Breast epithelium (tissue), 4 donors: ENCODE measurements at regions not wholly inside any gene's neighbourhood (a gene's known extent, or its start where the extent isn't known, plus 50 kb on each side); places are given as distances from the start of the nearest gene placed in this dataset.

Experiments
- DNase-seq, 2 donors: peaks; one replicate each; pipeline ENCODE4 v3.0.0-alpha.2; 2019; ENCODE audit warnings: low spot score in 2 of 2
- H3K27ac ChIP-seq, 2 donors: fragments of 200-600 bp; sonication (generic) in 1 of 2; one replicate each; pipeline ENCODE4 v1.5.1; 2016 to 2019; ENCODE audit warnings: mild to moderate bottlenecking in 1 of 2
- H3K27me3 ChIP-seq, 2 donors: fragments of 200-600 bp; sonication (generic) in 1 of 2; one replicate each; pipeline versions ENCODE4 v1.5.1 to v1.6.0; 2017 to 2019; ENCODE audit warnings: control low read depth in 1 of 2, mild to moderate bottlenecking in 1 of 2
- H3K36me3 ChIP-seq: fragments of 200-600 bp; one replicate; pipeline ENCODE4 v1.5.1; 2019
- H3K4me1 ChIP-seq, 2 donors: fragments of 200-600 bp; sonication (generic); one replicate each; pipeline ENCODE4 v1.5.1; 2016 to 2019; ENCODE audit warnings: control low read depth in 1 of 2
- H3K4me3 ChIP-seq, 3 donors: fragments of 200-600 bp; sonication (generic); 1 replicate in 2 of 3; 2 replicates in 1 of 3; pipeline ENCODE4 v1.5.1; 2016 to 2019; ENCODE audit warnings: mild to moderate bottlenecking in 3 of 3, moderate library complexity in 2 of 3
- H3K9me3 ChIP-seq, 2 donors: fragments of 200-600 bp; sonication (generic) in 1 of 2; one replicate each; pipeline ENCODE4 v1.5.1; 2016 to 2019; ENCODE audit warnings: control low read depth in 1 of 2
- CTCF ChIP-seq, 3 donors: fragments of 450-650 bp; IDR thresholded peaks; one replicate each; pipeline ENCODE4 v1.5.1; 2016 to 2017; ENCODE audit warnings: antibody characterized with exemption in 3 of 3, mild to moderate bottlenecking in 3 of 3, moderate library complexity in 3 of 3
- POLR2A ChIP-seq: fragments of 450-650 bp; IDR thresholded peaks from one replicate; pipeline ENCODE4 v1.6.1; 2016; ENCODE audit warnings: antibody characterized with exemption, mild to moderate bottlenecking, moderate library complexity
- POLR2AphosphoS5 ChIP-seq, 3 donors: sonication (generic); formaldehyde crosslinking; IDR thresholded peaks; one replicate each; pipeline ENCODE4 v1.6.1; 2017; ENCODE audit warnings: antibody characterized with exemption in 3 of 3
- intact Hi-C: fragments of 100-400 bp; cut with DNase I; formaldehyde crosslinking; loops from one replicate; pipeline ENCODE4 v1.15.1; 2023; ENCODE audit warnings: low total_unique reads

GRCh38 chrX:113019958-113020357 lies 179.3 kb upstream of the AMOT start:
- Histone ChIP-seq H3K4me1 (no peaks in the 10 kb centered on the region), H3K27ac (no peak overlapping the region), H3K27me3 (peaks cover 0 to 9% of the 10 kb centered on the region in 2 donors), H3K4me3 (no peak overlapping the region), H3K9me3 (no peaks in the 10 kb centered on the region), H3K36me3 (no peaks in the 10 kb centered on the region)
- no peak for TF ChIP-seq CTCF (IDR thresholded peaks at IDR 0.05)
- TF ChIP-seq POLR2AphosphoS5 (IDR thresholded peaks at IDR 0.05), result no peak
- TF ChIP-seq POLR2A, result no peak
- intact Hi-C loops, result no loop called here
- DNase-seq, result no peak

GRCh38 chrX:113009837-113010236 lies 169.2 kb upstream of the AMOT start:
- Histone ChIP-seq H3K27ac (no peak overlapping the region), H3K27me3 (peaks cover 0 to 37% of the 10 kb centered on the region in 2 donors), H3K4me3 (no peak overlapping the region), H3K4me1 (no peaks in the 10 kb centered on the region), H3K36me3 (no peaks in the 10 kb centered on the region), H3K9me3 (no peaks in the 10 kb centered on the region)
- intact Hi-C loops, result no loop called here
- TF ChIP-seq CTCF (IDR thresholded peaks at IDR 0.05), result no peak
- TF ChIP-seq POLR2A, result no peak
- TF ChIP-seq POLR2AphosphoS5 (IDR thresholded peaks at IDR 0.05), result no peak
- no peak for DNase-seq

- TF ChIP-seq POLR2AphosphoS5 (IDR thresholded peaks at IDR 0.05) (no peak), POLR2A (no peak), CTCF (IDR thresholded peaks at IDR 0.05) (no peak)
- H3K36me3 ChIP-seq, result no peaks in the 10 kb centered on the region
- intact Hi-C loops, result no loop called here
- peaks cover 0 to 41% of the 10 kb centered on the region in 2 donors for H3K27me3 ChIP-seq
- H3K27ac ChIP-seq, result no peak overlapping the region
- no peak overlapping the region for H3K4me3 ChIP-seq
- no peak for DNase-seq
- no peaks in the 10 kb centered on the region for H3K9me3 ChIP-seq
- no peaks in the 10 kb centered on the region for H3K4me1 ChIP-seq
These were observed 168.4 kb upstream of the AMOT start for GRCh38 chrX:113009029-113009428.

GRCh38 chrX:113001836-113002235 lies 161.2 kb upstream of the AMOT start:
- Histone ChIP-seq H3K4me1 (no peaks in the 10 kb centered on the region), H3K9me3 (no peaks in the 10 kb centered on the region), H3K36me3 (no peaks in the 10 kb centered on the region), H3K27ac (no peak overlapping the region), H3K4me3 (no peak overlapping the region), H3K27me3 (peaks cover 0 to 49% of the 10 kb centered on the region in 2 donors)
- DNase-seq, result no peak
- intact Hi-C loops, result no loop called here
- no peak for TF ChIP-seq POLR2AphosphoS5 (IDR thresholded peaks at IDR 0.05)
- TF ChIP-seq POLR2A, result no peak
- TF ChIP-seq CTCF (IDR thresholded peaks at IDR 0.05), result no peak

- Histone ChIP-seq H3K27me3 (peaks cover 0 to 43% of the 10 kb centered on the region in 2 donors), H3K4me1 (no peaks in the 10 kb centered on the region), H3K4me3 (no peak overlapping the region), H3K27ac (no peak overlapping the region), H3K9me3 (no peaks in the 10 kb centered on the region), H3K36me3 (no peaks in the 10 kb centered on the region)
- DNase-seq, result no peak
- intact Hi-C loops, result no loop called here
- TF ChIP-seq POLR2AphosphoS5 (IDR thresholded peaks at IDR 0.05) (no peak), CTCF (IDR thresholded peaks at IDR 0.05) (no peak), POLR2A (no peak)
These were observed 157.4 kb upstream of the AMOT start for GRCh38 chrX:112997991-112998390.
